ENCODE measurements at regions not wholly inside any gene's neighbourhood (a gene's known extent, or its start where the extent isn't known, plus 50 kb on each side); places are given as distances from the start of the nearest gene placed in this dataset.

DNA sequence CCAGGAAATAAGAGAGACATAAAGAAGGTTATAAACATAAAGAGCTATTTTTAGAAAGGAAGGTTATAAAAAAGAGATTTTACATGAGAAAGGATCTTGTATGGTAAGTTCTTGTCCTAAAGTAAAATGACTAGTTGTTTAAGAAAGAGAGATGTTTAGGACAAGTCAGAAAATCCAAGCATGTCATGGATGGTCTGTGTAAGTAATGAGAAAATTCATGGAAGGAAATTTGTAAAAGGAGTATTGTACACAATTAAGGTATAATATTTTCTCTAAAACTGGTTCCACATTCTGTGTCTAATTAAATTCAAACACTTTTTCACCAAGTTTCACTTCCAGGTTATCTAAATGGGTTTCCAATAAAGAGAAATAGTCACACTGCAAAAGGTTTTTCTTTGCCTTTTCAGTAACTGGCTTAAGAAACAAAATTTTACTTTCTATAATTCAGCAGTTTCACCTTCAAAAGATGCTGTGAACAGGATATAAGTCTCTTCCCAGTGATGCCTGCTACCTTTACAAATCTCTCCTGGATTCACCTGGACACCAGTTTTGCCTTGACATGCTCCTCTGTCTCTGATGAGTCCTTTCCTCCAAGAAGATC, 455.7 kb downstream of the ZIC1 start:
- no peaks in the 10 kb centered on the region for H3K79me1 ChIP-seq (ENCODE audit: low read depth in 1 of 2, low read length in 2 of 2)
- H3K27me3 ChIP-seq (ENCODE audit: control insufficient read depth, insufficient read depth, low read length), result no peaks in the 10 kb centered on the region
- no peaks in the 10 kb centered on the region for H3K4me1 ChIP-seq (ENCODE audit: control insufficient read depth, insufficient read depth, low read length)
- no peak for TF ChIP-seq USF2 (IDR thresholded peaks at IDR 0.05; ENCODE audit: low read depth, low read length)
- no peak for TF ChIP-seq CHD1 (IDR thresholded peaks at IDR 0.05; ENCODE audit: low read depth, low read length)
- TF ChIP-seq FOS (IDR thresholded peaks at IDR 0.05; ENCODE audit: low read depth, low read length), result no peak
- no peak for TF ChIP-seq CTCF (conservative IDR thresholded peaks at IDR 0.05; ENCODE audit: low read depth, low read length)
- TF ChIP-seq RFX5 (IDR thresholded peaks at IDR 0.05; ENCODE audit: low read depth, low read length), result no peak
- TF ChIP-seq ELK1 (IDR thresholded peaks at IDR 0.05; ENCODE audit: borderline replicate concordance, low read depth, low read length), result no peak
- no peak overlapping the region for H2BK20ac ChIP-seq (ENCODE audit: low read depth, low read length)
- BruUV-seq (replicated peaks), result no TSS peak
- H3K27ac ChIP-seq (ENCODE audit: insufficient read depth, low read length), result no peak overlapping the region
- H3K36me3 ChIP-seq (ENCODE audit: control insufficient read depth, insufficient read depth, low read length), result no peaks in the 10 kb centered on the region
- H3K4me3 ChIP-seq (ENCODE audit: insufficient read depth, low read depth, low read length), result no peak overlapping the region
- H2BK15ac ChIP-seq (ENCODE audit: low read depth, low read length), result no peak overlapping the region
- ChIA-PET CTCF (no interaction called here), POLR2A (ENCODE audit: unreplicated experiment) (no interaction called here)
- H3K9me1 ChIP-seq (ENCODE audit: insufficient read depth, low read length), result no peaks in the 10 kb centered on the region
- no peak overlapping the region for H3K4ac ChIP-seq (ENCODE audit: low read depth, low read length)
- no peak overlapping the region for H3K23ac ChIP-seq (ENCODE audit: low read depth, low read length)
- no peak overlapping the region for H4K5ac ChIP-seq (ENCODE audit: low read depth, low read length)
- no peak overlapping the region for H2BK5ac ChIP-seq (ENCODE audit: low read depth, low read length, poor library complexity, severe bottlenecking)
- H3K56ac ChIP-seq (ENCODE audit: extremely low read depth, insufficient read depth, low read length), result no peak overlapping the region
- H3K9me3 ChIP-seq (ENCODE audit: control insufficient read depth, insufficient read depth, low read length), result peaks cover 12% of the 10 kb centered on the region
- no peak overlapping the region for H3K14ac ChIP-seq (replicated peaks; ENCODE audit: low read depth, low read length)
- in situ Hi-C loops (cut with MboI; ENCODE audit: low sequenced_read_pairs), result no loop called here
- DNase-seq, result no peak
- H4K91ac ChIP-seq (ENCODE audit: insufficient read depth, low read depth, low read length), result no peak overlapping the region
- H2AFZ ChIP-seq (replicated peaks; ENCODE audit: low read length, poor library complexity), result no peak overlapping the region
- H2BK120ac ChIP-seq (ENCODE audit: low read depth, low read length), result no peak overlapping the region
- H2AK5ac ChIP-seq (ENCODE audit: low read depth, low read length), result no peak overlapping the region
- no peak for ATAC-seq (ENCODE audit: low read depth)
- intact Hi-C loops (cut with micrococcal nuclease), result no loop called here
- H3K9ac ChIP-seq (ENCODE audit: low read depth, low read length), result no peak overlapping the region
- dilution Hi-C loops (cut with HindIII; ENCODE audit: low sequenced_read_pairs, unreplicated experiment), result no loop called here
- H4K20me1 ChIP-seq (ENCODE audit: insufficient read depth, low read length), result no peaks in the 10 kb centered on the region
- H4K8ac ChIP-seq (ENCODE audit: low read depth in 2 of 2, low read length in 2 of 2), result no peak overlapping the region
- no peak overlapping the region for H2AK9ac ChIP-seq (replicated peaks; ENCODE audit: low read depth, low read length, poor library complexity)
- H3K4me2 ChIP-seq (ENCODE audit: low read depth, low read length), result no peak overlapping the region
- H3K18ac ChIP-seq (ENCODE audit: low read depth, low read length), result no peak overlapping the region

Data from IMR-90 (cell line).